Kidney glomerular epithelial cell (primary cell): ENCODE measurements at regions not wholly inside any gene's neighbourhood (a gene's known extent, or its start where the extent isn't known, plus 50 kb on each side); places are given as distances from the start of the nearest gene placed in this dataset.
A peak's percentile ranks its signal among the peaks of the same experiment; 100 is the strongest.
"Not testable (repeated sequence)": the region's sequence is repeated elsewhere in the genome, so short reads cannot be mapped to it uniquely, and the experiment has no call there.

Experiments
- DNase-seq: peaks from one replicate; lab custom pipeline; 2025; lab: John Stamatoyannopoulos, UW

DNA sequence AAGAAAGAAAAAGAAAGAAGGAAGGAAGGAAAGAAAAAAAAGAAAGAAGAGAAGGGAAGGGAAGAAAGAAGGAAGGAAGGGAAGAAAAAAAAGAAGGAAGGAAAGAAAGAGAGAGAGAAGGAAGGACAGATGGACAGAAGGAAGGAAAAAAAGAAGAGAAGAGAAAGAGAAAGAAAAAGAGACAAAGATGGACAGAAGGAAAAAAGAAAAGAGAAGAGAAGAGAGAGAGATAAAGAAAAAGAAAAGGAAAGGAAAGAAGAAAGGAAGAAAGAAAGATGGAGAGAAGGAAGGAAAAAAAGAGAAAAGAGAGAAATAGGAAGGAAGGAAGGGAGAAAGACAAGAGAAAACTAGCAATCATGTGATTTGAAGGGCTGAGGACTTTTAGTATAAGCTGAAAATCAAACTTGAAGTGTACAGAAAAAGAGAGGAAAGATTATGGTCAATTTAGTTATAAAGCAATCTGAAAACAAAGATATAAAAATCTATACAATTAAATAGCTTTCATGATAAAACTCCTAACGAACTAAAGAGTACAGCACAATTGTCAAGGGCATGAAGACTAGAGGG is 115.3 kb downstream of the LTN1 start:
- DNase-seq, result no peak

DNA sequence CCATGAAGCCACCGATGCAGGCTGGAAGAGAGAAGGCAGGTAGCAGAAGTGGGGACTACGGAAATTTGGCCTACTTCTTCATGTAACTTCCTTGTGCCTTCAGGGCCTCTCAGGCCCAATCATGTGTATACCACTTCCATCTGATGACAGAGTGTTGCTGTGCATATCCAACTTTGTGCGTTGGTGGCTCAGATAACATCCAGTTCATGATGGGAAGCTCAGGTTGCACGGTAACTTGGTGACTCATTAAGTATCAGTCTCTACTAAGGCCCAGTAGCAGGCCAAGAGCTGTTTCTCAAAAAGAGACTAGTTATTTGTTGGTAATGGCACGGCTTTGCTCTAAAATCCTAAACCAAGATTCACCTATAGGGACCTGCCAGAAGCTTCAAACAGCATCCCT is 117.6 kb downstream of the LTN1 start:
- DNase-seq, result no peak

DNA sequence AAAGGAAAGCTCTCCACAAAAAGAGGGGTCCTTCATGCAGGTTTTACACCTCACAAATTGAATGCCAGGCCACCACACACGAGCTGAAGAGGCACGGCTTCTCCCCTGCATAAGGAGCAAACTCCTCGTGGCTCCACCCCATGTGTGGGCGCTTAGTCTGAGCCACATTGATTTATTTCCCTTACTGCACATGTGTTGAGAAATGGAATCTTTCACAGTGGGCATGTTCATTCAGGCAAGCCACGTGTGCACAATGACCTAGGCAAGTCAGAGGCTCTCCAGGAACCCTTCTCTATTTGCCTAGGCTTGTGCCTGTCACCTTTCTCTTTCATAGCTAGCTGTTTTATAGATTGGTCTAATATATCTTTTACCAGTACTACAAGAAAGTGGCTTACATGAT is 120.5 kb downstream of the LTN1 start:
- DNase-seq, result no peak

DNA sequence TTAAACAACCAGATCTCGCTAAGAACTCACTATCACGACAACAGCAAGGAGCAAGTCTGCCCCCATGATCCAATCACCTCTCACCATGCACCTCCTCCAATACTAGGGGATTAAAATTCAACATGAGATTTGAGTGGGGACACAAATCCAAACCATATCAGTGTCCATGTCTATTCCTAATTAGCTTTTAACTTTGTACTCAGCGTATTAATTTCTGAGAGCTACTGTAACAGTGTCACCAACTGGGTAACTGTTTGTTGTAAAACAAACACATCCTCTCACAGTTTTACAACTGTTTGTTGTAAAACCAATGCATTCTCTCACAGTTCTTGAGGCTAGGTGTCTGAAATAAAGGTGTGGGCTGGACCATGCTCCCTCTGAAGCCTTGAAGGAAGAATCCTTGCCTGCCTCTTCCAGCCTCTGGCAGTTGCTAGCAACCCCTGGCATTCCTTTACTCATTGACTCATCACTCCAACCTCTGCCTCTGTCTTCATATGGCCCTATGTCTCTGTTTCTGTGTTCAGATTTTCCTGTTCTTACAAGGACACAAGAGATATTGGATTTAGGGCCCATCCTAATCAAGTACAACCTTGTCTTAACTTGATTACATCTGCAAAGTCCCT is 121.2 kb downstream of the LTN1 start:
- DNase-seq, result no peak

DNA sequence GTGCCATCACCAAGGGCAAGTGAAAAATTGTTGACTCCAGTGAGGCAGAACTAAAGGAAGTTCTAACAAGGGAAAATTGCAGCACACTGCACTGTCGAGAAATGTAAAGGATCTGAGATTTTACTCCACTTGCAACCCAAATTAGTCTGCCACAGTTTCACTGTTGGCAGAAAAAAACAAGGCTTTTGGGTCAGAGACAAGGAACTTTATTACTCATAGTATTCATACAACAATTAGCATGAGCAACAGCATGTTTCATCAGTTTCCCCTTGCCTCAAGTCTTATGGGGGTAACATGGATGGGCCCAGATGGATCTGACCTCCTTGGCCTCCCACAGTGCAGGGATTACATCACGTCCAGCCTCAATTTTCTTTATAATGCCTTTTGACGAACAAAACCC is 125.3 kb downstream of the LTN1 start:
- no peak for DNase-seq

DNA sequence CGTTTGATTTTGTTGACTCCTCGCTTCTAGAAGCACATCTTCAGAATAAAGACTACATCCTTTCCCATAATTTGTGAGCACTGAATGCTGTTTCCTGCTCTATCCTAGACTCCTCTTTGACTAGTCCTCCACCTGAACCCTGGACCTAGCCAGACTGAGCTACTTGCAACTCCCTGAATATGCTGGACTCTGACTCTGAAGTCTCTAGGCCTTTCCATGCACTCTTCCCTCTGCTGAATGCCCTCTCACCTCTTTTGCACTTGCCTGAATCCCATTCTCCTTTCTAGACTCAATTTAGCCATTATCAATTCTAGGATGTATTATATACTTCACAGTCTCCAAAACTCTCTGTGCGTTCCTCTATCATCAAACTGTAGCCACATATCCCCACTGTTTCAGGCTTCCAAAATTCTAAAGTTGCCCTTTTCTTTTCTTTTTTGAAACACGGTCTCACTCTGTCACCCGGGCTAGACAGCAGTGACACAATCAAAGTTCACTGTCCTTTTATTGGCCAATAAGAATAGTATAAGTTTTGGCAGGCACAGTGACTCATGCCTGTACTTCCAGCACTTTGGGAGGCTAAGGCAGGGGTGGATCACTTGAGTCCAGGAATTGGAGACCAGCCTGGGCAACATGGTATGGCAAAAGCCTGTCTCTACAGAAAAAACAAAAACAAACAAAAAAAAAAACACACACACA is 127.0 kb downstream of the LTN1 start:
- DNase-seq, result no peak

DNA sequence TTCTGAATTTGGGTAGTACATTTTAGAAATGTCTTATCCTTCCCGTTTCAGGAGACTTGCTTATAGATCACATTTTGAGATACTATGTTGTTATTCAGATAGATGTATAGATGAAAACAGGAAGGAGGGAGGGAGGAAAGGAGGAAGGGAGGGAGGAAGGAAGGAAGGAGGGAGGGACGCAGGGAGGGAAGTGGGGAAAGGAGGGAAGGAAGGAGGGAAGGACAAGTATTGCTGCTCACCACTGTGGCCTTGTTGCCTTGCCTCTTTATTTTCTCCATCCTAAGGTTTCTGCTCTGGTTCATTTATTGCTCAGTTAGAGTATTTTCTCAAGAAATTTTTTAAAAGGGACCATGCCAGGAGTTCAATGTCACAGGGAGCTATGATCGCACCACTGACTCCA is 134.3 kb downstream of the LTN1 start:
- no peak for DNase-seq

DNA sequence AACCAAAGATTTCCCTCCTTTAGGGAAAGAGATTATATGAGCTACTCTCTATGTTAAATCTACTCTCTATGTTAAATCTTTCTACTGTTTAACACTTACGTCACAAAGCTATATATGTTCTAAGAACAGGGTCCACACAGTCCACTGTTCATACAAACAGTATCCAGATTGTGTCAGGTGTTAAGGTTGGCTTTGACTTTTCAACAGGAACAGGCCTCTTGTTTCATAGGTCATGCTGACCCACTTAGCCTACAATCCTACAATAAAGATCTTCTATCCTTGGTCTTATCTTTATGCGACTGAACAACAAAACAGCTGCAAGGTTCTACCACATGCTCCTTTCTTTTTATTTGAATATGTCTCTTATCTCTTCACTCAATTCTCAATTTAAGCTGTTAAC is 134.9 kb downstream of the LTN1 start:
- no peak for DNase-seq

DNA sequence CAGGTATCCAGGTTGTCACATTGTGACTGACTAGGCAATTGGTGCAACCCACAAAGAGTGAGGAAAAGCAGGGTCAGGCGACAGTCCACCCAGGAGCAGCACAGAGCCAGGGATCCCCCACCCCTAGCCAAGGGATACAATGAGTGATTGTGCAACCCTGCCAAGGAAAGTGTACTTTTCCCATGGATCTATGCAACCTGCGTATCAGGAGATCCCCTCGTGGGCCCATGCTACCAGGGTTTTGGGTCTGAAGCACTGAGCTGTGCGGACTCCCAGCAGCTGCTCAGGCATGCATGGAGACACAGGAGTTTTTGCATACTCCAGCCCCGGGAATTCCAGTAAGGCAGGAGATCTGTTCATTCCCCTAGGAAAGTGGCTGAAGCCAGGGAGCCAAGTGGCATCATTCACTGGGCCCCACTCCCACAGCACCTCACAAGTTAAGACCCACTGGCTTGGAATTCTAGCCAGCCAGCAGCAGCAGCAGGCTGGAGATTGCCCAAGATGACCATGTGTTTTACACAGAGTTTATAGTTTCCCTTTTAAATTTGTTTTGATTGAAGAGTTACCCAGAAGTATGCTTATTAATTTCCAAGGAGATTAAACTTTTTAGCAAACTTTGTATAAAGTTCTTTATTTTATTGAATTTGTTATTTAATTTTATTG is 136.0 kb downstream of the LTN1 start:
- peak; percentile 22 for DNase-seq

DNA sequence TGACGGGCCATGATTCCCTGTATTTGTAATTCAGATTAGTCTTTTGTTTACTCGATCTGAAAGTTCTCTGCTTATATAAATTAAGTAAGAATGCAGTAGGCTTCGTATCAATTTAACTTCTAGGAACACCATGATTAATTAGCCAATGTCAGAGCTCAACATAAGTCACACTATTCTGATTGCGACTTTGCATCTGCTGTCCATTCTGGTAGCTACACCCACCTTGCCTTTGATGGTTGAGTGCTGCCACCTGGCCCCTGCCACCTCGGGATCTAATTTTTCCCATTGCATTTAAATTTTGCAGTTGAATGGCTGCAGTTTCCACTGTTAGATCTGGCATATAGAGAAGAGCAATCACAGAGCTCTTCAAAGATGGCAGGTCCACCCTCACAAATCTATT is 140.0 kb downstream of the LTN1 start:
- no peak for DNase-seq

DNA sequence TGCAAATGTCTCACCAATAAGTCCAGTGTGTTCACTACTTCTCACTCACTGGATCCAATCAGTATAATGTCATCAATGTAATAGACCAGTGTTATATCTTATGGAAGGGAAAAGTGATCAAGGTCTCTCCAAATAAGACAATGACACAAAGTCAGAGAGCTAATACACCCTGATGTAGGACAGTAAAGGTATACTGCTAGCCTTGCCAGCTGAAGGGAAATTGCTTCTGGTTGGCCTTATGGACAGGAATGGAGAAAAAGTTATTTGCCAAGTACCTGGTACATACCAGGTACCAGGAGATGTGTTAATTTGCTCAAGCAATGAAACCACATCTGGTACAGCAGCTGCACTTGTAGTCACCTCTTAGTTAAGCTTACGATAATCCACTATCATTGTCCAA is 141.0 kb downstream of the LTN1 start:
- DNase-seq, result no peak

DNA sequence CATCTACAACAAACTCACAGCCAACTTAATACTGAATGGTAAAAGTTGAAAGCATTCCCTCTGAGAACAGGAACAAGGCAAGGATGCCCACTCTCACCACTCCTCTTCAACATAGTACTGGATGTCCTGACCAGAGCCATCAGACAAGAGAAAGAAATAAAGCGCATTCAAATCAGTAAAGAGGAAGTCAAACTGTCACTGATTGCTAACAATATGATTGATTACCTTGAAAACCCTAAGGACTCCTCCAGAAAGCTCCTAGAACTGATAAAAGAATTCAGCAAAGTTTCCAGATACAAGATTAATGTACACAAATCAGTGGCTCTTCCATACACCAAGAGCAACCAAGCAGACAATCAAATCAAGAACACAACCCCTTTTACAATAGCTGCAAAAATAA is 153.4 kb downstream of the LTN1 start:
- not testable (repeated sequence) for DNase-seq

DNA sequence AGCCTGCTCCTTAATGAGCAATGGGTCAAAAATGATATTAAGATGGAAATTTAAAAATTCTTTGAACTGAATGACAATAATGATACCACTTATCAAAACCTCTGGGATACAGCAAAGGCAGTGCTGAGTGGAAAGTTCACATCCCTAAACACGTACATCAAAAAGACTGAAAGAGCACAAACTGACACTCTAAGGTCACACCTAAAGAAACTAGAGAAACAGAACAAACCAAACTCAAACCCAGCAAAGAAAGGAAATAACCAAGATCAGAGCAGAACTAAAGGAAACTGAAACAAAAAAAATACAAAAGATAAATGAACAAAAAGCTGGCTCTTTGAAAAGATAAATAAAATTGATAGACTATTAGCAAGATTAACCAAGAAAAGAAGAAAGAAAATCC is 155.3 kb downstream of the LTN1 start:
- not testable (repeated sequence) for DNase-seq

DNA sequence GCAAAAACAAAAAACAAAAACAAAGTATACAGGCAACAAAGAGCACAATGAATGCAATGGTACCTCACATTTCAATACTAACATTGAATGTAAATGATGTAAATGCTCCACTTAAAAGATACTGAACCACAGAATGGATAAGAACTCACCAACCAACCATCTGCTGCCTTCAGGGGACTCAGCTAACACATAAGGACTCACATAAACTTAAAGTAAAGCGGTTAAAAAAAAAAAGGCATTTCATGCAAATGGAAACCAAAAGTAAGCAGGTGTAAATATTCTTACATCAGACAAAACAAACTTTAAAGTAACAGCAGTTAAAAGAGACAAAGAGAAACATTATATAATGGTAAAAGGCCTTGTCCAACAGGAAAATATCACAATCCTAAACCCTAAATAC is 156.1 kb downstream of the LTN1 start:
- not testable (repeated sequence) for DNase-seq

DNA sequence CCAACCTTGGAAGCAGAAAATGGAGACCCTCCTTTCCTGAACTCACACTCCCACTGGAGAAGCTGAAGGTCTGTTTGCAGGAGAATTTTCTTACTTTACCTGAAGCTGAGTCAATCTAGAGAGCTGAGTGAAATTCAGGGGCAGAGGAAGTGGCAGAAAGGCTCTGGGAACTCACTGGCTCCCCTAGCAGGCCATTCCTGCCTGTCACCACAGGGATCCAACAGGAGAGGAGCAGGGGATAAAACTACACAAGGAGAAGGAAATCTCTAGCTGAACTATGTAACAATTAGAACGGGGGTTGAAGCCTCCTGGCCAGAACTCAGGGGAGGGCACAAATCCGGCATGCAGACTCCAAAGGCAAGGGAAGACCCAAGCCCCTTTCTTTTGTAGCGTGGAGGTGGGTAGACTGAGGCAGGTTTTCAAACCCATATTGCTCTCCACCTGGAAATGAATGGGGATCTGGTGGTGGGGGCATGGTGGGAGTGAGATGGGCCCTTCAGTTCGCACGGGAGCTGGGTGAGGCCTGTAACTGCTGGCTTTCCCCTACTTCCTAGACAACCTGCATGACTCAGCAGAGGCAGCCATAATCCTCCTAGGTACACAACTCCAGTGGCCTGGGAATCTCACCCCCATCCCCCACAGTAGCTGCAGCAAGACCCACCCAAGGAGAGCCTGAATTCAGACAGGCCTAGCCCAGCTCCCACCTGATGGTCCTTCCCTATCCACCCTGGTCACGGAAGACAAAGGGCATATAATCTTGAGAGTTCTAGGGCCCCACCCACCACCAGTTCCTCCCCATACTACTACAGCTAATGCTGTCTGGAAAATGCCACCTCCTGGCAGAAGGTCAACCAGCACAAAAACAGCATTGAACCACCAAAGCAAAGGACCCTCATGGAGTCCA is 158.1 kb downstream of the LTN1 start:
- no peak for DNase-seq

DNA sequence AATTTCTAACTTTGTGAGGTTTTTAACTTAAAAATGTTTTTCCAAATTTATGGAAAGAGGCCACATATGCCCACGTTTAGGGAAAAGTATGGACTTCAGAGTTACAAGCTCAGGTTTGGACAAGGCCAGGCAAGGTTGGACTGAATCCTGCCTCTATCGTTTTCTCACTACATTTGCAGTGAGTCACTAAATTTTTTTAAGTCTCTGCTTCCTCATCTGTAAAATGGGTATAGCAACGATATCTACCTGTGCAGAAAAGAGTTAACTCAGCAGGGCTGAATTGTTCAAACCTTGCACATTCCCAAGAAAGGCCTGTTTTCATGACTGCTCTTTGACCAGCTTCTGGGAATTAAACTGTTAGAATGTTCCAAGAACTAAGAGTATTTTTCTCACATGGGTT is 159.1 kb downstream of the LTN1 start:
- DNase-seq, result no peak

DNA sequence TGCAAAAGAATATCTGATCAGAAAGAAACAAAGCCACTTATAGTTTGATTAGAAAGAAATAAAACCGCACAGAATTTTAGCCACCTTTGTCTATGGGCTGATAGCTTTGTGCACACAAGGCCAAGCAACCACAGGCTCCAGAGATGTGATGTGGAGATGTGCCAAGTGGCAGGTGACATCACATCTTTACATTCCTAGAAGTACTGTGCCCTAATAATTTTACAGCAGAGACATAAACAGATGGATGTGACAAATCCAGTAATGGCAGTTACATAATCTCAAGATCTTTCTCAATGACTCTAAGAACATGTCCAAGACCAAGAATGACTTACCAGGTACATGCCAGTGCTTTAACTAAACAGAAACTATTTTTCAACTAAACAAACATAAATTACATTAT is 159.5 kb downstream of the LTN1 start:
- DNase-seq, result no peak

DNA sequence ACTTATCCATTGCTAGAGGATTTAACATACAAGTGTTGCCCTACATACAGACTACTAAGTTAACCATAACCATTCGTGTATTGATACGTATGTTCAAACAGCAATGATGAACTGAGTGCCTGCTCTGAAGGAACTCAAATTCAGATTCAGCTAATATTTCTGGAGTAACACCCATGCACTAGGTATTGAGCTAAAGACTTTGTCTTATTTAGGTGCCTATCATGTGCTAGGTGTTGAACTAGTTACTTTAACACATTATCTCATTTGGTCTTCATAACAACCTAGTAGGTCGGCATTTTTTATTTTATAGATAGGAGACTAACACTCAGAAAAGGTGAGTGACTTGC is 160.0 kb downstream of the LTN1 start:
- no peak for DNase-seq

DNA sequence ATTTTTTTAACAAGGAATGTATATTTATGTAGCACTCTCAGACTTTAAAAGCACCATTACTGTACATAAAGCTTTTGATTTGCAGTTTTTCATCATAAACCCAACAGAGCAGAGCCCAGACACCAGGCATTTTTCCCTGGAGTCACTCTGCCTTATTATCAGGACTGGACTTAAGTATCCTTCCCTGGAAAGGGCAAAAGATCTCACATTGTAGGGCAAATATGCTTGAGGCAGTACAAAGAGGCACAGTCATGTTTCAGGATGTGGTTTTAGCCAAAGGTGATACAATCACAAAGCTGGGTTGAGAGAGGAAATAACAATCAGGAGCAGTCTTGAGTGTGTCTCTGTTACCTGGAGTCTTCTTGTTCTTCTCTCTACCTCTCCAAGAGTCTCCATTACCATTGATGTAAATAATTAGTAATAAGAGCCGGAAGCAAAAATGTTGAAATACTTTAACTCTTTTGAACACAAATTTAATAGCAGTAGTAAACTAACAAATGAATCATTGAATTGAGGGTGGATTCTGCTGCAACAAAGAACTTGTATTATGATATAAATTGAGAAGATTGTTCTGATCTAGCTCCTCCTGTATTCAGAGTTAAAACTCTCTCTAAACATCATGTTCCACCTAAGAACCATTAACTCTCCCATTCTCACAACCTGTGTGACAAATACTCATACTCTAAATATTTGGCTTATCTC is 160.5 kb downstream of the LTN1 start:
- peak; percentile 20 for DNase-seq

DNA sequence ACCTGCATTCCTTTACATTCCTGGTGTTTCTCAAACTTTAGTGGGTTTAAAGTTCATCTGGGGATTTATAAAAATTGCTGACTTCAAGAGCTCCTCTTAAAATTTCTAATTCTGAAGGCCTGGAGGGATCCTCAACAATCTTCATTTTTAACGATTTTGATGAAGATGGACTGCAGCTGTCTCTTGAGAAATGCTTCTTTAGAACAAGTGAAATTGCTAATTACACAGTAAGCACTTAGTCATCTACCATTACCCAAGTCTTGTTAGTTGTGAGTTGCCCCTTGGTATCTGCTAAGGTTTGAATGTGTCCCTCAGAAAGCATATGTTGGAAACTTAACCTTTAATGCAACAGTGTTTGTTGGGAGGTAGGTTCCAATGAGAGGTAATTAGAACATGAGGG is 163.7 kb downstream of the LTN1 start:
- DNase-seq, result no peak

DNA sequence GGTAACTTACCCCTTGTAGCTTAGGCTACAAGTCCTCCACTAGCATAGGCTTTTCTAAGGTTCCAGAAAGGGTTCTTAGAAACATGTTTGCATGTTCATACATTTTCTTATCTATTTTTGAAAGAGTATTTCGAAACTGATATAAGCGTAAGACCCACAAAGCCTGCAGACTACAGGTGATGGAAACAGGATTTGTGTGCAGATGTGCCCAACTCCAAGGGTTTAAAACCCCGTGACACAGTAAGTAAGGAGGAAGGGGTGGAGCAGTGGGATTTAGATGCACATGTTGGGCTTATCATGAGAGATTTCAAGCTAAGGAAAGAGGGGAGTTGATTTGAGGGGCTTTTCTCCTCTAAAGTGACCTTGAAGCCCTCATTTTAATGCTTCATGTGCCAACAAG is 164.7 kb downstream of the LTN1 start:
- DNase-seq, result no peak

DNA sequence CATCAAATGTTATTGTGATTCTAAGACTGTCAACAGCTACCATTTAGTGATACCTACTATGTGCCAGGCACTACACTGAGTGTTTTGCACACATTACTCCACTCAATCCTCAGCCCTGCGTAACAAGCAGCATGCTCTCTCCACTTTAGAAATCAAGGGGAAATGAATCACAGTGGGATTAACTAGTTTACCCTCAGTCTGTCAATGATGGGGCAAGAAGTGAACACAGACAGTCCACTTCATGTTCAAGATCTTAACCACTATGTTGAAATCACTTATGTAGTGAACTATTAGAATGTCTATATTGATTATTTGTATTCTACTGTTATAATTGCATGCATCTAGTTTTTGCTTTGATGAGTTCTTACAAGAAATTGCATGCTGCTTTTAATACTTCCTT is 165.3 kb downstream of the LTN1 start:
- no peak for DNase-seq
